ENCODE measurements at regions not wholly inside any gene's neighbourhood (a gene's known extent, or its start where the extent isn't known, plus 50 kb on each side); places are given as distances from the start of the nearest gene placed in this dataset.

- ATAC-seq (no peak), FAIRE-seq (no peak), DNase-seq (ENCODE audit: low read depth in 1 of 2, low spot score in 1 of 2) (no peak)
- ChIA-PET POLR2A (no interaction called here), CTCF (no interaction called here)
- no peak overlapping the region for H3K4me2 ChIP-seq
- H3K27ac ChIP-seq: no peak overlapping the region
- H3K4me3 ChIP-seq: no peak overlapping the region
- TF ChIP-seq BHLHE40 (IDR thresholded peaks at IDR 0.05; ENCODE audit: low read depth, low read length) (no peak), GATA3 (IDR thresholded peaks at IDR 0.05; ENCODE audit: borderline replicate concordance) (no peak), PHF8 (IDR thresholded peaks at IDR 0.05; ENCODE audit: borderline replicate concordance, low read depth) (no peak), FOXS1 (CRISPR knock-in tag; IDR thresholded peaks at IDR 0.05) (no peak), KDM1A (IDR thresholded peaks at IDR 0.05; ENCODE audit: low read depth) (no peak), MYC (IDR thresholded peaks at IDR 0.05; ENCODE audit: borderline replicate concordance, low read length) (no peak)
- H3K9me3 ChIP-seq: no peaks in the 10 kb centered on the region
- no peaks in the 10 kb centered on the region for H3K4me1 ChIP-seq
These were observed 359.4 kb upstream of the CELF2 start for GRCh38 chr10:10658172-10658785.

- Histone ChIP-seq H3K9me3 (0 out of 3 replicates have a peak, but pooled peaks cover 2% of the 10 kb centered on the region), H3K27ac (no peak overlapping the region), H3K4me3 (no peak overlapping the region), H3K4me1 (no peaks in the 10 kb centered on the region), H3K4me2 (no peak overlapping the region)
- WGBS (ENCODE audit: missing lambda C conversion rate): 45% methylated on average over 1 of the region's 1 CpG
- CTCF ChIA-PET: no interaction called here
- TF ChIP-seq HES2 (IDR thresholded peaks at IDR 0.05) (no peak), ZNF302 (CRISPR knock-in tag; IDR thresholded peaks at IDR 0.05) (no peak), BCL3 (IDR thresholded peaks at IDR 0.05) (no peak), FOSL2 (IDR thresholded peaks at IDR 0.05) (no peak), FOSL2 (CRISPR knock-in tag; IDR thresholded peaks at IDR 0.05) (no peak), BHLHE40 (IDR thresholded peaks at IDR 0.05; ENCODE audit: low read depth, low read length) (no peak), CEBPB (IDR thresholded peaks at IDR 0.05) (no peak), MAX (IDR thresholded peaks at IDR 0.05) (no peak), EHF (CRISPR knock-in tag; IDR thresholded peaks at IDR 0.05) (no peak), ELK1 (IDR thresholded peaks at IDR 0.05; ENCODE audit: low read depth, low read length) (no peak), RARB (CRISPR knock-in tag; IDR thresholded peaks at IDR 0.05) (no peak), JUN (IDR thresholded peaks at IDR 0.05) (no peak), CTCF (IDR thresholded peaks at IDR 0.05) (no peak), TP53 (CRISPR knock-in tag; IDR thresholded peaks at IDR 0.05) (no peak), POLR2AphosphoS2 (conservative IDR thresholded peaks at IDR 0.05; ENCODE audit: low read length) (no peak)
- POLR2A ChIA-PET: no interaction called here
- DNase-seq (ENCODE audit: low read depth in 1 of 2, low spot score in 1 of 2) (no peak), ATAC-seq (no peak), FAIRE-seq (no peak)
These were observed 357.6 kb upstream of the CELF2 start for GRCh38 chr10:10660054-10660453.

- ATAC-seq: no peak
- no peak for TF ChIP-seq REST (IDR thresholded peaks at IDR 0.05)
- no peak for TF ChIP-seq SMC3 (IDR thresholded peaks at IDR 0.05)
- no peak for TF ChIP-seq FOXS1 (CRISPR knock-in tag; IDR thresholded peaks at IDR 0.05)
- TF ChIP-seq EHMT2 (IDR thresholded peaks at IDR 0.05; ENCODE audit: low read depth): no peak
- TF ChIP-seq ATOH8 (CRISPR knock-in tag; IDR thresholded peaks at IDR 0.05; ENCODE audit: low read depth): no peak
- no peak for TF ChIP-seq HOXB5 (CRISPR knock-in tag; IDR thresholded peaks at IDR 0.05)
These were observed 356.5 kb upstream of the CELF2 start for GRCh38 chr10:10661176-10661575.

More at GRCh38 chr10:10661176-10661575, 356.5 kb upstream of the CELF2 start:
- WGBS (ENCODE audit: missing lambda C conversion rate): 22% methylated on average over 4 of the region's 4 CpGs
- H3K4me2 ChIP-seq: no peak overlapping the region
- no peak for DNase-seq (ENCODE audit: low read depth in 1 of 2, low spot score in 1 of 2)
- ChIA-PET POLR2A (no interaction called here), CTCF (interaction anchor here (1.0 kb wide), 1 partner anchor 15 kb away, joined by 3 read pairs; no protein-coding TSS in a partner anchor)
- H3K27ac ChIP-seq: no peak overlapping the region
- H3K9me3 ChIP-seq: 0 out of 3 replicates have a peak, but pooled peaks cover 2% of the 10 kb centered on the region
- H3K4me1 ChIP-seq: no peaks in the 10 kb centered on the region
- no peak for FAIRE-seq
- no peak overlapping the region for H3K4me3 ChIP-seq
